H7 (cell line): ENCODE measurements at regions not wholly inside any gene's neighbourhood (a gene's known extent, or its start where the extent isn't known, plus 50 kb on each side); places are given as distances from the start of the nearest gene placed in this dataset.

ENCODE experiments used
- DNase-seq: peaks from one replicate; pipeline ENCODE4 v3.0.0; 2012
- H3K27me3 ChIP-seq: 2 replicates; pipeline ENCODE4 v1.6.0; 2011; ENCODE audit warnings: mild to moderate bottlenecking, low read length; ENCODE audit not compliant: control insufficient read depth, insufficient read depth
- H3K36me3 ChIP-seq: replicated peaks from 2 replicates; pipeline ENCODE4 v1.5.1; 2011; ENCODE audit warnings: low read length; ENCODE audit not compliant: control insufficient read depth, insufficient read depth
- H3K4me3 ChIP-seq: 2 replicates; pipeline ENCODE4 v1.5.1; 2011; ENCODE audit warnings: low read depth, mild to moderate bottlenecking, control low read depth, low read length, moderate library complexity; ENCODE audit not compliant: insufficient read depth

DNA sequence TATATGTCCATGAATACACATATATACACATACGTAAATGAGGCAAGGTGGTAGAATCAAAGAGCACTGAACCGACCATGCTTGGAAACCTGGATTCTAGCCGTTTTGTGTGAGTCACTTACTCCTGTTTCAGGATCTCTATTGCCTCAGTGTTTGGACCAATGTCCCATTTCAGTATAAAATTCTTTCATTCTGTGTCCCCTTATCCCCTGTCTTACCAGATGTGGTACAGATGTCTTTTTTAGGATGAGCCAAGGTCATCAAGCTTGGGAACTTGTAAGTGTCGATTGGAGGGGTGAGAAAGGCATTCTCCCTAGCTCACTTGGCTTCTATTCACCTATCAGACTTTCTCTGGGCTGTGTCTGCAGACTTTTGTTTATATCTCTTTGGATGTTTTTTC lies 139.9 kb upstream of the CHL1 start:
- Histone ChIP-seq H3K36me3 (no peaks in the 10 kb centered on the region), H3K4me3 (no peak overlapping the region), H3K27me3 (no peaks in the 10 kb centered on the region)
- no peak for DNase-seq

DNA sequence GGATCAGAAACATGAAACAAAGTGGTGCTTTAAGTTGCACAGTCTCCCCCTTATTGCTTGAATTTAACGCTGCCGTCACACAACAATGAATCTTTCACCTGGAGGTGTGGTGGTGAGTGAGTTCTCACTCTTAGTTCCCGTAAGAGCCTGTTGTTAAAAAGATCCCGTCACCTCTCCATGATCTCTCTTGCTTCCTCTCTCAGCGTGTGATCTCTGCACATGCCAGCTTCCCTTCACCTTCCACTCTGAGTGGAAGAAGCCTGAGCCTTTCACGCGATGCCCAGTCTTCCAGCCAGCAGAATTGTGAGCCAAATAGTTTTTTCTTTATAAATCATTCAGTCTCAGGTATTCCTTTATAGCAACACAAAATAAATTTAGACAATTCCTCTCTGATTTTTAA lies 136.7 kb upstream of the CHL1 start:
- Histone ChIP-seq H3K4me3 (no peak overlapping the region), H3K27me3 (no peaks in the 10 kb centered on the region), H3K36me3 (no peaks in the 10 kb centered on the region)
- DNase-seq, result no peak

DNA sequence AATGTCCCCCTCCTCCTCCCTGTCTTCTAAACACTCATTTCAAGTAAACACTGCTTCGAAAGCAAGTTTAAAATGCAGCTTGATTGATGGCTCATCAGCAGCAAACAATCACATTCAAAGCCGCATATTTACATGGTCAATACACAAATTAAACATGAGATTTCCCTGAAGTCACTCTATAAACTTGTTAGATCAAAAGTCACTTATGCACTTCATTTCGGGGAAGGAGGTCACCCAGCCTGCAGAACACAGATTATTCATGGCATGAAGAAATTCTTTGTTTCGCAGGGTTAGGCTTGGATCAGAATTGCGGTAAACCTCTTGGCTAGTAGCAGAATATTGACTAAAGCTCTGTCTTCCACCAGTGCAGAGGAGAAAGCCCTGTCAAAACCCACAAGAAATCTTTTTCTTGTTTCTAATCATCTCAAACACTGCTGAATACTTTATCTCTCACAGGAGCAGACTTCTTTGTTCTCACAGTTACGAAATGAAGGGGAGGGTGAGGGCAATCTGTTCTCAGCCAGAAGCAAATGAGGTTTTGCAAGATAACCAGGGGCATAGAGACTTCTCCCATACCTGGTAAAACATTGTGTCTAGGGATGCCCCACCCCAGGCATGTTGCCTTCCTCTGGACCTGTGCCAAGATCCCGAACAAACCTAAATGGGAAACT lies 133.3 kb upstream of the CHL1 start:
- H3K36me3 ChIP-seq, result no peaks in the 10 kb centered on the region
- no peaks in the 10 kb centered on the region for H3K27me3 ChIP-seq
- no peak for DNase-seq
- no peak overlapping the region for H3K4me3 ChIP-seq

DNA sequence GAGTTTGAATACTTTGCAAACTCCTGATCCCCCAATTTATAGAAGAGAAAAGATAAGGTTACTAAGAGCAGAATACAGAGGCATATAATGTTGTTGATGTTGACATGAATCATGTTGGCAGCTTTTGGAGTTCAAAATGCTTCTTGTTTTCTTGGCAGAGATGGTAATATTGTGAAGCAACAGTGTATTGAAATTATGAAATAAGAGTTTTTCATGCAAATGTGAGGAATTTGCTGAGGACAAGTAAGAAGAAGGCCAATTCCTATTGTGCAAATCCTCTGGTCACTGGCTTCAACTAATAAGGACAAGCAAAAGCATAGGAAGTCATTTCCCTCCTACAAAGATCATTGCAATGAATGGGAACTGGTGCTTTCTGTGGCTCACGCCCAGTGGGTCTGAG lies 126.9 kb upstream of the CHL1 start:
- no peak overlapping the region for H3K4me3 ChIP-seq
- H3K36me3 ChIP-seq, result no peaks in the 10 kb centered on the region
- no peaks in the 10 kb centered on the region for H3K27me3 ChIP-seq
- DNase-seq, result no peak

DNA sequence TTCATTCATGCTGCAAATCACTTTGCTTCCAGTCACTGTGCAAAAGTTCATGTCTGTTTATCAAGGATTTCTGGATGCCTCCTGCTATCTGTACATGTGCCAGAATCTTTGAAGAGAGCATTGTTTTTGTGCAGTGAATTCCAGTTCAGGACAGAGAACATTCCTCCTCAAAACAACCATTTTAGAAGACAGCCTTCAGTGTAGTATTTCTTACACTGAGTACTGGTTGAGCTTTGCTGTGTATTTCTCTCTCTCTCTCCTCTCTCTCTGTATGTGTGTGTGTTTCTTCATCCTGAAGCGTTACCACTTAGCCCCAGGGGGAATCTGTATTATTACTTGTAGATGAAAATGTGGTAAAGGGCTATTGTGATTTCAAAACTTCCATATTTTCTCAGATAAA lies 123.8 kb upstream of the CHL1 start:
- H3K36me3 ChIP-seq, result no peaks in the 10 kb centered on the region
- DNase-seq, result no peak
- no peak overlapping the region for H3K4me3 ChIP-seq
- no peaks in the 10 kb centered on the region for H3K27me3 ChIP-seq

DNA sequence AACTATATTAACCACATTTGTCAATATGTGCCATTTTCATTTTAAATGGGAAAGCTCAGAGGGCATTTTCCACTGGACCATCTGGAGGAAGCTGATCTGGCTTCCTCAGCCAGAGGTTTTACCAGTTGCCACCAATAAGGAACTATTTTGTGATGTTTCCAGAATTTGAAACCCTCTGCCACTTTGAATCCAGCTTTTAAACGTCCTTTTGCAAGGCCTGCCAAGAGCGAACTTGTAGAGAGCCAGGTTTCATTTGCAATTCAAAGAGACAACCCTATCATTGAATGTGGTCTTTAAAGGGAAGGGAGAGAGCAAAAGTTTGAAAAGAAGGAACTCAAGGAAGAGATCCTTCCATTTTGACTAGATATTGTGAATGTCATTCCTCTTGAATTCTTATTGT lies 123.3 kb upstream of the CHL1 start:
- Histone ChIP-seq H3K4me3 (no peak overlapping the region), H3K27me3 (no peaks in the 10 kb centered on the region), H3K36me3 (no peaks in the 10 kb centered on the region)
- no peak for DNase-seq

DNA sequence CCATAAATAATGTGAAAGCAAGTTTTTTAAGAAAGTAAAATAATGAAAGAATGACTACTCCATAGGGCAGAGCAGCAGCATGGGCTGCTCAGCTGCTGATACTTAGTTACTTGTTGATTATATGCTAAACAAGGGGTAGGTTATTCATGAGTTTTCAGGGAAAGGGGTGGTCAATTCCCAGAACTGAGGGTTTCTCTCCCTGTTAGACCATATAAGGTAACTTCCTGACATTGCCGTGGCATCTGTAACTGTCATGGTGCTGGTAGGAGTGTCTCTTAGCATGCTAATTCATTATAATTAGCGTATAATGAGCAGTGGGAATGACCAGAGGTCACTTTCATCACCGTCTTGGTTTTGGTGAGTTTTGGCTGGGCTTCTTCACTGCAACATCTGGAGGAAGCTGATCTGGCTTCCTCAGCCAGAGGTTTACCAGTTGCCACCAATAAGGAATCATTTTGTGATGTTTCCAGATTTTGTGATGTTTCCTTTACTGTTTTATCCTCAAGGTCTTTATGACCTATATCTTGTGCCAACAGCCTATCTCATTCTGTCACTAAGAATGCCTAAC lies 121.8 kb upstream of the CHL1 start:
- Histone ChIP-seq H3K27me3 (no peaks in the 10 kb centered on the region), H3K4me3 (no peak overlapping the region), H3K36me3 (no peaks in the 10 kb centered on the region)
- DNase-seq, result no peak

DNA sequence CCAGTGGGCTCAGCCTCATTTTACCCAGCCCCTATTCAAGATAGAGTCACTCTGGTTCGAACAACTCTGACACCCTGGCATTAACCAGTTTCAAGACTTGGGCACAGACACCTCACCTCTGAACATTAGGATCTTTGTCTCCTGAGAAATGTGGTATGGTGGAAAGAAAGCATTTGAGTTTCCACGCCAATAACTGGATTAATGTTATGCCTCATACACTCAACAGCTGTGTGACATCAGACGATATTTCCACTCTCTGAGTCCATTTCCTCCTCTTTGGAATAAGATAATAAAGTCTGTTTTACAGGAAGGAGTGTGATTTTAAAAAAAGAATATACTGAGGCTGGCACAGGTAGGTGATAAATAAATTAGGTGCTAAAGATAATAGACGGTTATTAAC lies 121.3 kb upstream of the CHL1 start:
- DNase-seq, result no peak
- Histone ChIP-seq H3K36me3 (no peaks in the 10 kb centered on the region), H3K27me3 (no peaks in the 10 kb centered on the region), H3K4me3 (no peak overlapping the region)

DNA sequence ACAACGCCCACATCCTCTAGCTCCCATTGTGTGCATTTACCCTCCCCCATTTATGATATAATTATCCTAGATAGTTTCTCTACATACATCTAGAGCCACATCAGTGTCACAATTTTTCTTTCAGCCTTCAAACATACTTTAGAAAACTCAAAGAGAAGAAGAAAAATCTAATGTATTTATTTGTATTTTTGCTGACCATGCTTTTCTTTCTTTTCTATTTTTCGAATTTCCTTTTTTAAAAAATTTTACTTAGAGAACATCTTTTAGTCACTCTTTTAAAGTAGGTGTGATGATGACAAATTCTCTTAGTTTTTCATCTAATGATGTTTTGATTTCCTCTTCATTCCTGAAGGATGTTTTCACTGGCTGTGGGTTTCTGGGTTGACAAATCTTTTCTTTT lies 117.0 kb upstream of the CHL1 start:
- no peaks in the 10 kb centered on the region for H3K27me3 ChIP-seq
- H3K4me3 ChIP-seq, result no peak overlapping the region
- DNase-seq, result no peak
- H3K36me3 ChIP-seq, result no peaks in the 10 kb centered on the region

DNA sequence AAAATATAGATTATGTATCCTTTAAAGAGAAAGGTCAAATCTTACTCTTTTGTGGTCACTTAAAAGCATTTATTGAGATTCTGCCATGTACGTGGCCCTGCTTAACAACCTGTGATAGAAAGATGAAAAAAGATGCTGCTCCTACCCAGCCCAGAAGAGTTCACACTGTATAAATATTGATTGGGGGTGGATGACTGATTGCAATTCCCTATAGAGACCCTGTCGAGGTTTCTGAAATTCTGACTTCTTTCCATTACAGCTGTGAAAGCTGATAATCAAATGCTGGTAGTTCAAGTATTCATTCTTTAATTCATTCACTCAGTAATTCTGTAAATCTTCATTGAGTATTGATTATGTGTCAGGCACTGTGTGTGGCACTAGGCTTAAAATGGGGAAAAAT lies 114.1 kb upstream of the CHL1 start:
- H3K36me3 ChIP-seq, result no peaks in the 10 kb centered on the region
- H3K4me3 ChIP-seq, result no peak overlapping the region
- no peaks in the 10 kb centered on the region for H3K27me3 ChIP-seq
- no peak for DNase-seq

DNA sequence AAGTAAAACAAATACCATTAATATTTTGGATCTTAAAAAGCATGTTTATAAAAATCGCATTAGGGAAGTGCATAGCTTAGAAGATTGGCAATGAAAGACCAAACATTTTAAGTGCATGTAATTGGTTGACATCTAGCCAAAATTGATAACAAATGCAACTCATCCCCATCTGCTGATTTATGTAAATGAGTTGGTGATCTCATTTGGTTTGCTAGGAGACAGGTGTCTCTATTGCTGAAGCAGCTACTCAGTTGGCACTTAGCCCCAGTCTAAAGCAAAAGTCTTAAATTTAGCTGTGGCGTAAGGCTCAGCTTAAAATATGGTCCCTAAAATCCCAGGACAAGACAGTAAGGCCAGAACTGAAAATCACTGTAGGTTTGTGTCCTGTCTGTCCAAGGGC lies 113.5 kb upstream of the CHL1 start:
- Histone ChIP-seq H3K27me3 (no peaks in the 10 kb centered on the region), H3K4me3 (no peak overlapping the region), H3K36me3 (no peaks in the 10 kb centered on the region)
- DNase-seq, result no peak

DNA sequence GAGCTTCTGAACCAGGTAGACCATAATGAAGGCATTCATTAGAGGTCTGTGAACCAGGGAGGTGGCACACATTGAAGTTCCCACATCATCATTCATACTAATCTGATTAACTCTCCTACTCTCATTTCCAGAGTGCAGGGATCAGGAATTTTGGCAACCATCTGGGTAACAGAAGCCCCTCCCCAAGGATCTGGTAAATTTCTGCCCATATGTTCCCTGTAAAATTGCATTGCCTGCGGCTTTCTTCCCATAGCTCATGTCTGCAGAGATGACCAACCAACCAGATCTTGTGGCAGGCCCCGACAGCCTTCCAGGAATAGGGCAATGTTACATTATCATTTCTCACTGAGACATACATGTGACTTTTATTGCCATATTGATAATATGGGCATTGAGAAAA lies 111.4 kb upstream of the CHL1 start:
- no peaks in the 10 kb centered on the region for H3K27me3 ChIP-seq
- no peak overlapping the region for H3K4me3 ChIP-seq
- no peak for DNase-seq
- H3K36me3 ChIP-seq, result no peaks in the 10 kb centered on the region

DNA sequence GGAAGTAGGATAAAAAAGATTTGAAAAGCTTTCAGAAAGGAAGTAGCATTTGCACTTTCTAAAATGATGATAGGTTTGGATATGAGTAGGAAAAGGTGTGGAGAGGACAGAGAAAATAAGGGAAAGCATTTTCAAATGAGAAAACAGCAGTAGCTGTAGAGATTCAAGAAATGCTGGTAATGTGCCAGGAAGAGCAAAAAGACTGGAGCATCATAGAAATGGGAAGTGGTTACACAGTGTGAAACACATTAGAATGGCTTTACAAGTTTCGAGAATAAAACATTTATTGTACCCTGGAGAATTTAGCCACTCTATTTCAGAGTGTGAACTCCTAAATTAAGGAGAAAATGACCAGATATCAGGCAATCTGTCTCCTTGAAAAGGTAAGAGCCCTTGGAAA lies 108.3 kb upstream of the CHL1 start:
- H3K27me3 ChIP-seq, result no peaks in the 10 kb centered on the region
- DNase-seq, result no peak

DNA sequence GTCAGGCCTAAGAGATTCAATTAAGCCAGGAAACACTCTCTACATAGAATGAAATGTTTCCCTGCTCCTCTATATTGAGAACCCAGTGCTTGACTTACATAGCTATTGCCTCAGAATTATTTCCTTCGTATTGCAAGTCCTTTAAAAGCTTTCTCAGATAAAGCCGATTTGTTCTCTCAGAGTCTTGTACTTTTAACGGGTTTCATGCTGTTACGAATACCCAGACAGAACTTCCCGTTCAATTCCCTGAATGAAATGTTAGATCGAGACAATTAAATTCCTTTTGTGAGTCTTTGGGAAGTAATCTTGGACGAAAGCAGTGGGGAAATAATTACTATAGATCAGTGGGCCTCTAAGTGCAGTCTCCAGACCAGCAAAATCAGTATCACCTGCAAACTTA lies 102.8 kb upstream of the CHL1 start:
- no peaks in the 10 kb centered on the region for H3K36me3 ChIP-seq
- DNase-seq, result no peak
- no peaks in the 10 kb centered on the region for H3K27me3 ChIP-seq
- H3K4me3 ChIP-seq, result no peak overlapping the region

More for the DNA sequence above, 108.3 kb upstream of the CHL1 start:
- Histone ChIP-seq H3K36me3 (no peaks in the 10 kb centered on the region), H3K4me3 (no peak overlapping the region)

DNA sequence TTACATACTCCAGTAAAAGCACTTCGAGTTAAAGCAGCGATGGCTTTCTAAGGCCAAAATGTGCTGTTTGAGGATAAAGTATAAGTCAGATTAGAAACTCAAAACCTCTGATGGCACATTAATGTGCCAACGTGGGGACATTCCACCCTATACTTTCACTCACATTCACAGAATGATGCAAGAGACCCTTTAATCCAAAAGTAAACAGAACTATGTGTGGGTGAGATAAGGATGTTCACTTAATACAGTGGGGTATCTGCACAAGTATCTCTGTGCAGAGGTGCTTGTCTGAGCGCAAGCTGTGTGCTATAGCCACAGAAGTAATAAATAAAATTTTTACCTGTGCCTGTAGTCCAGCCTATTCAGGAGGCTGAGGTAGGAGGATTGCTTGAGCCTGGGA lies 100.3 kb upstream of the CHL1 start:
- no peak for DNase-seq
- Histone ChIP-seq H3K4me3 (no peak overlapping the region), H3K36me3 (no peaks in the 10 kb centered on the region), H3K27me3 (no peaks in the 10 kb centered on the region)
